Pancreas (tissue), 10 donors: ENCODE measurements at regions not wholly inside any gene's neighbourhood (a gene's known extent, or its start where the extent isn't known, plus 50 kb on each side); places are given as distances from the start of the nearest gene placed in this dataset.

Experiments used
- ATAC-seq, 4 donors: fragments of 200-7000 bp; cut with Tn5 transposase; one replicate each; pipeline versions ENCODE4 v1.8.0 to v1.9.1; 2020; ENCODE audit warnings: mild to moderate bottlenecking in 4 of 4, moderate library complexity in 4 of 4
- DNase-seq, 6 donors: peaks; one replicate each; pipeline ENCODE4 v3.0.0-alpha.2; 2020
- FAIRE-seq: peaks from 2 replicates; lab custom pipeline; 2012; peaks lifted over from hg19 to GRCh38; lab: Jason Lieb, UNC
- H3K27ac ChIP-seq, 4 donors: fragments of 200-600 bp; sonication (generic); 1 replicate in 3 of 4; 2 replicates in 1 of 4; pipeline versions ENCODE4 v1.5.0 to v1.8.0; 2020
- H3K27me3 ChIP-seq, 4 donors: fragments of 200-600 bp; one replicate each; pipeline ENCODE4 v1.8.0; 2021
- H3K36me3 ChIP-seq, 3 donors: fragments of 200-600 bp; sonication (generic) in 1 of 3; one replicate each; pipeline versions ENCODE4 v1.5.0 to v1.8.0; 2020 to 2021
- H3K4me1 ChIP-seq, 3 donors: fragments of 200-600 bp; one replicate each; pipeline ENCODE4 v1.8.0; 2021
- H3K4me3 ChIP-seq, 4 donors: fragments of 200-600 bp; sonication (generic) in 2 of 4; one replicate each; pipeline versions ENCODE4 v1.5.0 to v1.8.0; 2020 to 2021
- H3K9me3 ChIP-seq, 4 donors: fragments of 200-600 bp; one replicate each; pipeline ENCODE4 v1.8.0; 2021
- CTCF ChIP-seq, 4 donors: fragments of 200-600 bp; sonication (generic) in 3 of 4; IDR thresholded peaks; one replicate each; pipeline versions ENCODE4 v1.5.0 to v1.8.0; 2021; ENCODE audit warnings: antibody characterized with exemption in 4 of 4
- WGBS, 2 donors: extraction: QIAGEN DNeasy Blood & Tissue Kit; methylation state at CpG; one replicate each; pipeline ENCODE4 v1.1.7; 2013; 5-methylcytosine and 5-hydroxymethylcytosine counted together
- intact Hi-C, 3 donors: fragments of 100-400 bp; cut with DNase I; formaldehyde crosslinking; loops; one replicate each; pipeline versions ENCODE4 v1.11.1 to v1.14.2; 2022
- donor health status: healthy with polysubstance abuse.
- donor health status: DM: no; HTN: no; CAD: no; lungs with moderate emphysema.
- donor health status: DM: no; HTN: no; CAD: no.
- donor health status: control.
- donor health status: control.
- donor health status: Bipolar disorder and iron deficiency.
- donor health status: DM: yes; HTN: yes; CAD: no.
- donor health status: DM: no; HTN: no; CAD: no.
- donor health status: DM: no; HTN: no; CAD: no.
- donor health status: DM: yes; HTN: yes; CAD: no.

GRCh38 chr1:87885278-87886025, 556.8 kb downstream of the LMO4 start:
- no peak for TF ChIP-seq CTCF (IDR thresholded peaks at IDR 0.05)
- no peak overlapping the region for H3K27ac ChIP-seq
- H3K36me3 ChIP-seq, result no peaks in the 10 kb centered on the region
- WGBS, 2 donors, result 82 to 87% methylated on average over 4 of the region's 4 CpGs
- H3K27me3 ChIP-seq, result no peaks in the 10 kb centered on the region
- H3K4me1 ChIP-seq, result no peaks in the 10 kb centered on the region
- ATAC-seq (no peak), DNase-seq (no peak), FAIRE-seq (no peak)
- H3K4me3 ChIP-seq, result no peak overlapping the region
- H3K9me3 ChIP-seq, result no peaks in the 10 kb centered on the region
- intact Hi-C loops, result no loop called here

- ATAC-seq, result no peak
- no peak for TF ChIP-seq CTCF (IDR thresholded peaks at IDR 0.05)
- intact Hi-C loops, result no loop called here
These were observed 558.4 kb downstream of the LMO4 start for GRCh38 chr1:87887100-87887499.

GRCh38 chr1:87888446-87888845, 559.8 kb downstream of the LMO4 start:
- ATAC-seq (no peak), DNase-seq (no peak), FAIRE-seq (peak; percentile 17)
- no peak overlapping the region for H3K27ac ChIP-seq
- 42% methylated on average over 2 of the region's 2 CpGs for WGBS, 2 donors
- intact Hi-C loops, result no loop called here
- H3K9me3 ChIP-seq, result no peaks in the 10 kb centered on the region
- no peak for TF ChIP-seq CTCF (IDR thresholded peaks at IDR 0.05)
- H3K27me3 ChIP-seq, result no peaks in the 10 kb centered on the region
- no peaks in the 10 kb centered on the region for H3K4me1 ChIP-seq
- H3K36me3 ChIP-seq, result no peaks in the 10 kb centered on the region
- H3K4me3 ChIP-seq, result no peak overlapping the region

More at GRCh38 chr1:87887100-87887499, 558.4 kb downstream of the LMO4 start:
- no peaks in the 10 kb centered on the region for H3K27me3 ChIP-seq
- DNase-seq, result no peak
- 73 to 78% methylated on average over 1 of the region's 1 CpG for WGBS, 2 donors
- H3K36me3 ChIP-seq, result no peaks in the 10 kb centered on the region
- H3K27ac ChIP-seq, result no peak overlapping the region
- no peak overlapping the region for H3K4me3 ChIP-seq
- no peaks in the 10 kb centered on the region for H3K9me3 ChIP-seq
- no peaks in the 10 kb centered on the region for H3K4me1 ChIP-seq
- no peak for FAIRE-seq

- intact Hi-C loops, result no loop called here
- DNase-seq (no peak), FAIRE-seq (no peak), ATAC-seq (no peak)
- Histone ChIP-seq H3K27ac (no peak overlapping the region), H3K36me3 (no peaks in the 10 kb centered on the region), H3K27me3 (no peaks in the 10 kb centered on the region), H3K4me1 (no peaks in the 10 kb centered on the region), H3K9me3 (no peaks in the 10 kb centered on the region), H3K4me3 (no peak overlapping the region)
- 98 to 100% methylated on average over 1 of the region's 1 CpG for WGBS, 2 donors
- TF ChIP-seq CTCF (IDR thresholded peaks at IDR 0.05), result no peak
These were observed 565.4 kb downstream of the LMO4 start for GRCh38 chr1:87894062-87894461.

- no peaks in the 10 kb centered on the region for H3K4me1 ChIP-seq
- H3K9me3 ChIP-seq, result no peaks in the 10 kb centered on the region
- ATAC-seq (no peak), DNase-seq (no peak), FAIRE-seq (no peak)
- intact Hi-C loops, result no loop called here
- no peak overlapping the region for H3K4me3 ChIP-seq
- no peaks in the 10 kb centered on the region for H3K36me3 ChIP-seq
- H3K27ac ChIP-seq, result no peak overlapping the region
- WGBS, 2 donors, result 29% methylated on average over 1 of the region's 1 CpG
- H3K27me3 ChIP-seq, result no peaks in the 10 kb centered on the region
- TF ChIP-seq CTCF (IDR thresholded peaks at IDR 0.05), result no peak
These were observed 568.8 kb downstream of the LMO4 start for GRCh38 chr1:87897481-87897880.
